OCI-LY7 (cell line): ENCODE measurements at regions not wholly inside any gene's neighbourhood (a gene's known extent, or its start where the extent isn't known, plus 50 kb on each side); places are given as distances from the start of the nearest gene placed in this dataset.

Experiments
- BruUV-seq: library from RNA; stranded (reverse); fragments of 400-500 nt; replicated peaks from 2 replicates; lab custom pipeline; 2021; lab: Mats Ljungman, UMichigan
- CTCF ChIA-PET: fragments of 300-600 bp; sonication (Branson Sonifier 250); formaldehyde crosslinking; loops from one replicate; lab custom pipeline; 2022; ENCODE audit warnings: antibody characterized with exemption; ENCODE audit not compliant: unreplicated experiment; lab: Charles Lee
- POLR2A ChIA-PET: fragments of 300-600 bp; sonication (Branson Sonifier 250); formaldehyde crosslinking; loops from one replicate; lab custom pipeline; 2022; ENCODE audit warnings: antibody characterized with exemption; lab: Charles Lee
- DNase-seq: peaks from one replicate; pipeline ENCODE4 v3.0.0-alpha.2; 2015; ENCODE audit warnings: low spot score
- H2AFZ ChIP-seq: fragments of 200-600 bp; sonication (generic), shearing (Covaris generic); 2 replicates; pipeline ENCODE4 v1.6.1; 2014; ENCODE audit warnings: mild to moderate bottlenecking, antibody characterized with exemption, low read length, moderate library complexity
- H3K27ac ChIP-seq: fragments of 200-600 bp; sonication (generic); 2 replicates; pipeline ENCODE4 v1.5.1; 2014; ENCODE audit warnings: mixed run types, low read depth, mild to moderate bottlenecking, moderate library complexity, low read length, inconsistent platforms; ENCODE audit not compliant: poor library complexity, severe bottlenecking
- H3K36me3 ChIP-seq: fragments of 200-600 bp; sonication (generic); 2 replicates; pipeline ENCODE4 v1.6.1; 2014; ENCODE audit warnings: mild to moderate bottlenecking, antibody characterized with exemption, low read length, moderate library complexity, mixed read lengths; ENCODE audit not compliant: insufficient read depth
- H3K4me1 ChIP-seq: fragments of 200-600 bp; sonication (generic); 2 replicates; pipeline ENCODE4 v1.5.1; 2014; ENCODE audit warnings: mild to moderate bottlenecking, low read length; ENCODE audit not compliant: insufficient read depth, poor library complexity, severe bottlenecking
- H3K4me2 ChIP-seq: fragments of 200-600 bp; sonication (generic); 2 replicates; pipeline ENCODE4 v1.6.1; 2014; ENCODE audit warnings: mild to moderate bottlenecking, low read length
- H3K4me3 ChIP-seq: fragments of 200-600 bp; sonication (generic); 2 replicates; pipeline ENCODE4 v1.5.1; 2014; ENCODE audit warnings: mild to moderate bottlenecking, low read depth, low read length; ENCODE audit not compliant: poor library complexity, severe bottlenecking
- H3K79me2 ChIP-seq: fragments of 200-600 bp; sonication (generic); 2 replicates; pipeline ENCODE4 v1.6.1; 2016; ENCODE audit warnings: low read depth, mild to moderate bottlenecking, low read length, moderate library complexity, mixed read lengths; ENCODE audit not compliant: insufficient read depth
- H3K9me2 ChIP-seq: fragments of 200-600 bp; sonication (generic); 2 replicates; pipeline ENCODE4 v1.6.1; 2016; ENCODE audit warnings: mild to moderate bottlenecking, low read length, mixed read lengths; ENCODE audit not compliant: insufficient read depth
- H3K9me3 ChIP-seq: fragments of 200-600 bp; sonication (generic); 2 replicates; pipeline ENCODE4 v1.6.1; 2014; ENCODE audit warnings: mild to moderate bottlenecking, mixed run types, low read length, mixed read lengths
- H4K20me1 ChIP-seq: fragments of 200-600 bp; sonication (generic); 2 replicates; pipeline ENCODE4 v1.6.1; 2014; ENCODE audit warnings: mild to moderate bottlenecking, antibody characterized with exemption, low read length, moderate library complexity, mixed read lengths; ENCODE audit not compliant: insufficient read depth
- CTCF ChIP-seq: fragments of 200-600 bp; sonication (generic); conservative IDR thresholded peaks from 2 replicates; pipeline ENCODE4 v1.5.1; 2014; ENCODE audit warnings: mild to moderate bottlenecking, antibody characterized with exemption, low read length, moderate library complexity, mixed read lengths
- EZH2phosphoT487 ChIP-seq: fragments of 200-600 bp; sonication (generic); IDR thresholded peaks from 2 replicates; pipeline ENCODE4 v1.6.1; 2018; ENCODE audit warnings: low read depth, borderline replicate concordance, mild to moderate bottlenecking, mixed run types, antibody characterized with exemption, low read length, moderate library complexity, mixed read lengths
- intact Hi-C: fragments of 100-400 bp; cut with micrococcal nuclease; formaldehyde crosslinking; loops from one replicate; pipeline ENCODE4 v1.10.0; 2022; ENCODE audit not compliant: unreplicated experiment

GRCh38 chr10:29962166-29962850 is 97.1 kb downstream of the JCAD start:
- H3K4me3 ChIP-seq = no peak overlapping the region
- H3K4me2 ChIP-seq = no peak overlapping the region
- BruUV-seq = no TSS peak
- no peaks in the 10 kb centered on the region for H3K9me3 ChIP-seq
- H3K79me2 ChIP-seq = no peaks in the 10 kb centered on the region
- H3K9me2 ChIP-seq = no peaks in the 10 kb centered on the region
- H2AFZ ChIP-seq = no peak overlapping the region
- CTCF ChIA-PET = no interaction called here
- no peak for DNase-seq
- intact Hi-C loops = no loop called here
- H3K4me1 ChIP-seq = no peaks in the 10 kb centered on the region
- no peaks in the 10 kb centered on the region for H3K36me3 ChIP-seq
- H3K27ac ChIP-seq = no peak overlapping the region
- POLR2A ChIA-PET = no interaction called here
- TF ChIP-seq EZH2phosphoT487 = no peak
- TF ChIP-seq CTCF = no peak
- H4K20me1 ChIP-seq = no peaks in the 10 kb centered on the region

- no peak for DNase-seq
- no peaks in the 10 kb centered on the region for H4K20me1 ChIP-seq
- no peak overlapping the region for H3K27ac ChIP-seq
- H3K9me3 ChIP-seq = no peaks in the 10 kb centered on the region
- H2AFZ ChIP-seq = no peak overlapping the region
- no peak overlapping the region for H3K4me2 ChIP-seq
- no peaks in the 10 kb centered on the region for H3K36me3 ChIP-seq
- H3K79me2 ChIP-seq = no peaks in the 10 kb centered on the region
- H3K4me1 ChIP-seq = no peaks in the 10 kb centered on the region
- H3K9me2 ChIP-seq = no peaks in the 10 kb centered on the region
- ChIA-PET POLR2A (no interaction called here), CTCF (no interaction called here)
- TF ChIP-seq CTCF (no peak), EZH2phosphoT487 (no peak)
- no TSS peak for BruUV-seq
- intact Hi-C loops = no loop called here
- no peak overlapping the region for H3K4me3 ChIP-seq
These were observed 98.0 kb downstream of the JCAD start for GRCh38 chr10:29961351-29961750.

- no peak overlapping the region for H3K4me3 ChIP-seq
- no peak for TF ChIP-seq EZH2phosphoT487
- TF ChIP-seq CTCF = no peak
- ChIA-PET CTCF (interaction anchor here (0.6 kb wide), 1 partner anchor 417 kb away, joined by 3 read pairs; no protein-coding TSS in a partner anchor), POLR2A (no interaction called here)
- no peaks in the 10 kb centered on the region for H3K4me1 ChIP-seq
- H3K36me3 ChIP-seq = no peaks in the 10 kb centered on the region
- no peaks in the 10 kb centered on the region for H3K9me3 ChIP-seq
- no TSS peak for BruUV-seq
- intact Hi-C loops = no loop called here
- H3K27ac ChIP-seq = no peak overlapping the region
- H3K4me2 ChIP-seq = no peak overlapping the region
- no peak overlapping the region for H2AFZ ChIP-seq
- no peaks in the 10 kb centered on the region for H3K79me2 ChIP-seq
- no peaks in the 10 kb centered on the region for H4K20me1 ChIP-seq
- no peaks in the 10 kb centered on the region for H3K9me2 ChIP-seq
- no peak for DNase-seq
These were observed 99.1 kb downstream of the JCAD start for GRCh38 chr10:29960261-29960660.
